Inflammatory macrophage treated with lipopolysaccharide for 4 hours (primary cell): ENCODE measurements at regions not wholly inside any gene's neighbourhood (a gene's known extent, or its start where the extent isn't known, plus 50 kb on each side); places are given as distances from the start of the nearest gene placed in this dataset.
"Not testable (repeated sequence)": the region's sequence is repeated elsewhere in the genome, so short reads cannot be mapped to it uniquely, and the experiment has no call there.

Experiments used
- DNase-seq: peaks from one replicate; pipeline ENCODE4 v3.0.0-alpha.2; 2020

DNA sequence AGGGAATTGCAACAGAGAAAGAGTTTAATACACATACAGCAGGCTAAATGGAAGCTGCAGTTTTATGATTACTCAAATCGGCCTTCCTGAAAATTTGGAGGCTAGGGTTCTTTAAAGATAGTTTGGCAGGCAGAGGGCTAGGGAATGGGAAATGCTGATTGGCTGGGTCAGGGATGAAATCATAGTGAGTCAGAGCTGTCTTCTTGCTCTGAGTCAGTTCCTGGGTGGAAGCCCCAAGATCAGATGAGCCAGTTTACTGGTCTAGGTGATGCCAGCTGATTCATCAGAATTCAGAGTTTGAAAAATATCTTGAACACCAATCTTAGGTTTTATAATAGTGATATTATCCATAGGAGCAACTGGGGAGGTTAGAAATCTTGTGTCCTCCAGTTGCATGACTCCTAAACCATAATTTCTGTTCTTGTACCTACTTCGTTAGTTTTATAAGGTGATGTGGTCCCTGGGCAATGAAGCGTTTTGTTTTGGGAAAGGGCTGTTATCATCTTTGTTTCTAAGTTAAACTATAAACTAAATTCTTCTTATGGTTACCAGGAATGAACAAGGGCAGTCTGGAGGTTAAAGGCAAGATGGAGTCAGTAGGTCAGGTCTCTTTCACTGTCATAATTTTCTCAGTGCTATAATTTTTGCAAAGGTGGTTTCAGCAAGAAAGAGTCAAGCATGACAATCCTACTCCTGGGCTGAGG lies 257.8 kb upstream of the CCDC196 start:
- no peak for DNase-seq

DNA sequence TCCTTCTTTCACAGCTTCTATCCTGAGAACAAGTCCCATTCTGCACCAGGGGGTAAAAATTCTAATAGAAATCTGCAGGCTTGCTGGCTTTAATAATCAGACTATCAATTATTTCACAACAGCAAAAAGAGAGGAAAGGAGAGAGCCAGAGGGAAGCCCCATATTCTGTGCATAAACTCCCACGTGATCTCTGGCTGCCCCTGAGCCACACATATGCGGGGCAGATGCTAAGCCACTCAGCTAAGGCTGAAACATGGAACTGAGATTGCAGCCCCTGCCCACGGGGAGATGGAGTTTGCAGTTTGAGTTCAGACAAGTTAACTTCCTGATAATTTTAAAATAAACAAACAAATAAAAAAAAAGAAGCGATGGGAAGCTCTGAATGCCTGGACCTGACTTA lies 254.4 kb upstream of the CCDC196 start:
- no peak for DNase-seq

DNA sequence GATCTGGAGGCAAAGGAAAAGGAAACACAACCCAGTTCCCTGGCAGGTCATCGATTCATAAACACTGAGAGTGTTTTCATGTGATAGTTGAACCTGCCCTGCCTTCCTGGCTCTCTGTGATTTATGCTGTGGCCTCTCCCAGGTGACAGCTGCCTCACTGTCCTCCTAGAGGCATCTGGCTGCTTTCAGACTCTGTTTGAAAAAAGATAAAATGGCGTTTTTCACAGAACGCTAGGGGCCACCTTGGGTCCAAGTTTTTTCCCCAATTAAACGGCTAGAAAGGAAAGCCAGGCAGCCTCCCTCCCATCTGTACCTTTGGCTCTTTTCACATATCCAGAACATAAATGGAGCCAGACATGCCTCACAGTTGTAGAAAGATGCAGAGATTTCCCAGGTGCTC lies 252.6 kb upstream of the CCDC196 start:
- DNase-seq, result no peak

DNA sequence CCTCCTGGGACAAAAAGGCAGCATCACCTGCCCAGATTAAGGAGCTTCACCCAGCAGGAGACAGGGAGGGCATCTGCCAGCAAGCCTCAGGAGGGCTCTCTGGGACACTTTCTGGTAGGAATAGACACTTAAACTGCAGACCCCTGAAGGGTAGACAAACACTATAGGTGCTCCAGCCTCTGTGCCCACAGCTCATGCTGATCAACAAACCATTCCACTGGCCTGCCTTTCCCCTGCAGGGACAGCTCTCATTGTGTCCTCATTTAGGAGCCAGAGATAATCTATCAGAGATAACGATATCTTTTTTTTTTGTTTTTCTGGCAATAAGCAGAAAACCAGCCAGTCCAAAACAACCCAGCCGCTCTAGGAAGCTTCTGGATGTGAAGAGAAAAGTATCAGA lies 251.8 kb upstream of the CCDC196 start:
- no peak for DNase-seq

DNA sequence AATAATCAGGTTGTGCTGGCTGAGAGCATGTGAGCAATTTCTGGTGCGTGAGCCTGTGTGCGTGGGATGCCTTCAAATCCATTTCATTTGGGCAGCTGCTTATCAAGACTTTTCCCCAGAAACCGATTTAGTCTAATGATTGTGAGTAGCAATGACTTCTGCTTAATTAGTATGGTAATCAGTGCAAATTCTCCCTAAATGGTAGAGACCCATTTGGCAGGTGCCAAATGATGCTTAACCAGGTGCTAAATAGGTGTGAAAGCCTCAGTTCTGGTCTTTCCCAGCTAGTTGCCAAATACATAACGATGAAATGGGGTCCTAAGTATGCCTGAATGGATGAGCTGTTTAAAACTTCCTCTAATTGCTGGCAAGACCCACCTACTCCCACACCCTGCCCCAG lies 248.4 kb upstream of the CCDC196 start:
- no peak for DNase-seq

DNA sequence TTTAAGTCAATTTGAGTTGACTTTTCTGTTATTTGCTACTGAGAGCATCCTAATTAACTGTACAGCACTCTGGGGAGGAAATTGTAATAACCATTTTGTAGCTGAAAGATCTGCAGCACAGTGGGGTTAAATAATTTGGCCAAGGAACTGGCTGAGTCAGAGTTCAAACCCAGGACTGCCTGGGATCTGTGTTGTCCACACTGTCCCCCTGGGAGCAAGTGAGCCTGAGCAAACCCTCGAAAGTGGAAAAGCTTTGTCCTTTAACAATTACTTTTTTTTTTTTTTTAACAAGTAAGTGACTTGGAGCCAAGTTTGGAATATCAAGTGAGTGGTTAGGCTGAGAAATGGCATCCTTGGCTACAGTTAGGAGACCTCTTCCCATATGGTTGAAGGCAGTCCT lies 247.2 kb upstream of the CCDC196 start:
- DNase-seq, result no peak

DNA sequence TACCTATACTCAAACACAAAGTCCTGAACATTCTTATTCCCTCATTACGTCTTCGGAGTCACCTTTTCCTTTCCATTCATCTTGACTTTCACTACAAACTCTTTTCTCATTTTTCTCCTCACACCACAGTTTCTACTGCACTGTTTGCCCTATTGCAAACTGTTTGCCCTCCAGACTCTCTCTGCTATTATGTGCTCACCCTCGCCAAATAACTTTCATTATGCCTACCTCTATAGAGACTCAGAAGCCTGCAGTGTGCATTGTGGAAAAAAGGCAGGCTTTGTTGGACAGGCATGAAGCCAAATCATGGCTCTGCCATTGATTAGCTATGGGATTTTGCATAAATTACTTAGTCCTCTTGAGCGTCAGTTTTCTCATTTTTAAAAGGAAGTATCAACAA lies 246.6 kb upstream of the CCDC196 start:
- DNase-seq, result no peak

DNA sequence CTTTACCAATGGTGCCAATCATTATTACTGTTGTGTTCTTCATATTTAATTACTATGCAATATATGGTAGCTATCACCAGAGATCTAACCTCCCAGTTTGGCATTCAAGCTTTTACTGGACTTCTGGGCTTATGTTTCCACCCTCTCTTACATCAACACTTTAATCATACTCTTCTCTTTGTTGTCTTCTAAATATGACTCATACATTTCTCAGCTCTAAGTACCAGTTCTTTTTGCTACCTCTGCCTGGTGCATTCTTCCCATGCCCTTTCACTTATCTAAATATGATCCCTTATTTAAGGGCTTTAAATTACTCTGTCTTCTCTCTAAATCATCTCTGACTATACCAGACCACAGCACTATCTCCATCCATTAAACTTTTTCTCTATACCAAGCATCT lies 246.1 kb upstream of the CCDC196 start:
- no peak for DNase-seq

DNA sequence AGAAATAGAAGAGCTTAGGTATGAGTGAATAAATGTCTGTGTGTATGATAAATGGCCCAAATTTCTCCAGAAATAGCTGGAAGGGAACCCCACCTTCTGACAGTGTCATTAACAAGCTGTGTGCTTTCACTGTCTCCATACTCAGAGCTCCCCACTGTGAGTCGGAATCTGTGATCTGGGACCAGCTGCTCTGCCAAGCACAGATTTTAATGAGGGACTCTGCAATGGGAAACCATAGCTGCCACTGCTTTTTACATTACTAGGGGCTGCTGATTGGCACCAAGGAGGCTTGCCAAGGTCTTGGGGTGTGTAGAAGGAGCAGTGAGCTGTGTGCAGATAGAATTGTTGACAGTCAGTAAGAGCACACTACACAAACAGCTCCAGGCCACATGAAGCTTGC lies 244.2 kb upstream of the CCDC196 start:
- DNase-seq, result no peak

DNA sequence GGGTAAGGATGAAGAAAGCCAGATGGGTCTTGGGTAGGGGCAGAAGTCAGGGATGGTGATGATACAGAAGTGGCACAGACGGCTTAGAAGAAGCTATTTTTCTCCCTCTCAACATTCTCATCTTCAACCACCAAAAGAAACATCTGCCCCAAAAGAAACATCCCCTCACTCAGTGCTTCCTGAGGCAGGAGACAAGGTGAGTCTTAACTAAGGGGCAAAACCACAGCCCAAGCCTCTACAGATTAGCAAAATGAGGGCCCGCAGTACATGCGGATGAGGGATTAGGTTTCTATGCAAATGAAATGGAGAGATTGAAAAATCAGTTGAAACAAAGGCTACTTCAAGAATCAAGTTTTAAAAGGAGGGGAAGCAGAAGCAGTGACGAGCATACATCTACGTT lies 241.3 kb upstream of the CCDC196 start:
- DNase-seq, result no peak

DNA sequence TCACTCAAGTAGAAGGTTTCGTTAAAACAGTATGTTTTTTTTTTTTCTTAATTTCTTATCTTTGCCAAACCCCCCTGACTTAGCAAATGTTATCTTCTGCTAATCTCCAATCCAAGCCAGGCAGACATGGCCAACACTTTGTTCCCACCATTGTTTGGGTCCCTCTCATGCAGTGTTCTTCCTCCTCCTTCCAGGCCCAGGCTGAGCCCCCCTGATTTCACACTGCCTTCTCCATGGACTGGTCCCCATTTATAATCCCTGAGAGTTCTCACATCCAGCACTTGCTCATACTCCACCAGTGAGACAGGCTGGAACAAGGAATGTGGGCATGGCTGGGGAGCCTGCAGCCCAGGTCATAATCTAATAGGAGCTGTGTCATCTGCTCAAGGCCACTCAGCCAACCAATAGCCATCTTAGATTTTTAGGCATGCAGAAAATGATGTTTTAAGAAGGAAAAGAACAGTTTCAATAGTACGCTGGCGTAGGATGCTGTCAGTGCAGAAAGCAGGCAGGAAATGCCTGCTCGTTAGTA lies 238.4 kb upstream of the CCDC196 start:
- no peak for DNase-seq

DNA sequence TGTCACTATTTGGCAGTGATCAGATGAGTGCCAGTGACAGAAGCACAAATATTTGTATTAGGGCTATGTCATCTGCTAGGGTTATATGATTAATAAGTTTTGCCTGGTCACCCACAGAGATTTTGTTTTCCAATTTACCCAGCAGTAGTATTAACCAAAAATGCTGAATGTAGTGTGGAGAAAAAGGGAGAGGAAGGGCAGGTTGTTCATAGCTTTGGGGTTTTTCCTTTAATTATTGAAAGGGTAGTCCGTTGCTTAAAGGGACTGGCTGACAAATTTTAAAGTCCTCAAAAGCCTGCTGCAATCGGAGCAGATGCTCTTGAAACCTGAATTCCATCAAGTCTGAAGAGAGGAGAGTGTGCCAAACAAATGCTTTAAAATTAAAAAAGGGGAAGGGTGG lies 237.9 kb upstream of the CCDC196 start:
- DNase-seq, result no peak

DNA sequence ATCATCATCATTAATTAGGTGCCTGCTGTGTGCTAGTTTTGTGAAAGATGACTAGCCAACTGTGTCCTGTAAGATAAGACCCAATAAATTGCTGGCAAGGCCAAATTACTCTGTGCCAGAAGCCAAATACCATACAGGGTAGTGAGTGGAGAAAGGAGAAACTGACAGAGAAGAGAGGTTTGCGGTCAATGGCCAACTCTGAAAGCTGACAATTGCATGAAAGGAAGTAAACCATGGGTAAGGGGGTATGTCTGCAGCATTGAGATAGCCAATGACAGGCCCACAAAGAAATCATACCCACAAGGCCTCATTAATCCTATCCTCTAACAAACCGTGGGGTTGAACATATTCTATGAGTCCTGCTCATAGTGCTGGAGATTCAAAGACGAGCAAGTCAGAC lies 236.6 kb upstream of the CCDC196 start:
- no peak for DNase-seq

DNA sequence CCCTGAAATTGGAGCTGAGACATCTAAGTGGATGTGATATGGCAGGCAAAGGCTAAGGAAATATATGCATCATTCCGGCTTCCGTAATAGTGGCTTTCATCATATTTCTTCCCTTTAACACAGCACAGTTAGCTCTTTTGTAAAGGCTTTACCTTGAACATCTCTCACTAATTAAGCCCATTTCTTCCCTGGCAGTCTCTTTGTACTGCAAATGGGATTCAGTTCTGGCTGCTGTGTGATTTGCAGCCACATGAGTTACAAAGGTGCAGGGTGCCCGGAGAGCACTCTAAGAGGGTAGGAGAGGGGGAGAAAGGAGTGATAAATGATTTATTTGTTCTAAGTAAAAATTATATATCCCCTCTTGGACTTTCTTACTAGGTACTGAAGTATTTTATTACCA lies 232.1 kb upstream of the CCDC196 start:
- DNase-seq, result no peak

DNA sequence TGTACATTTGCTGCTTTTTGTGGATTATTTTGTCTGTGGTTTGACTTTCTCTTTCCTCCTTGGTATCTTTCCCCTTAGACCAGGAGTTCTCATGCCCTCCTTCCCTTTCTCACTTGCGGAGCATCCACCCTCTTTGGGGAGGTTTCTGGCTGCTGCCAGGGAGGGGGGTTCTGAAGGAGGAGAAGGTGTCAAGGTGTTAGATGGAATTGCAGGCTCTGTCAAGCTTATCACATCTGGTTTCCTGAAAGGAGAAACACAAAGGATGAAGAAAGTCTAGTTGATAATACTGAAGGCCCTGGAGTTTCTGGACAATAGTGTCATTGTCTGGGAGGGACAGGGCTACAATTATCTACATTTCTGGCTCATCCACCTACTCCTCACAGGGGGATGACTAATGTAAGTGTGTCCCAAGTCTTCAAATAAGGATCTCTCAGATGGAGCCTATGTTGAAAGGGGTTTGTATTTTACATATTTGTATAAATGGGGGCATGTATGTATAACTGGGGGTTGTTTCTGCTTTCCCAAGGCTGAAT lies 217.3 kb upstream of the CCDC196 start:
- no peak for DNase-seq

DNA sequence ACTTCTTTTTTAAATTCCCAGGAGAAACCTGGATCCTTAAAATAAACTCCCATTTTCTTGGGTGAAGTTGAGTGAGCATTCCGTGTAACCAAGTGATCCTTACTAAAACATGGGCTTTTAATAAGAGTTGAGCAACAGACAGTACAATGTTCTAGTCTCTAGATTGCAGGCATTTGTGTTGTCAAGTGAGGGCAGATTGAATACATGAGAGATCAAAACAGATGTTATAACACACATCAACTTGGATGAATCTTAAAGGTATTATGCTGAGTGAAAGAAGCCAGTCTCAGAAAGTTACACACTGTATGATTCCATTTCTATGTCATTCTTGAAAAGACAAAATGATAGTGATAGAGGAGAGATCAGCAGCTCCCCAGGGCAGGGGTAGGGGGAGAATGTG lies 213.9 kb upstream of the CCDC196 start:
- no peak for DNase-seq

DNA sequence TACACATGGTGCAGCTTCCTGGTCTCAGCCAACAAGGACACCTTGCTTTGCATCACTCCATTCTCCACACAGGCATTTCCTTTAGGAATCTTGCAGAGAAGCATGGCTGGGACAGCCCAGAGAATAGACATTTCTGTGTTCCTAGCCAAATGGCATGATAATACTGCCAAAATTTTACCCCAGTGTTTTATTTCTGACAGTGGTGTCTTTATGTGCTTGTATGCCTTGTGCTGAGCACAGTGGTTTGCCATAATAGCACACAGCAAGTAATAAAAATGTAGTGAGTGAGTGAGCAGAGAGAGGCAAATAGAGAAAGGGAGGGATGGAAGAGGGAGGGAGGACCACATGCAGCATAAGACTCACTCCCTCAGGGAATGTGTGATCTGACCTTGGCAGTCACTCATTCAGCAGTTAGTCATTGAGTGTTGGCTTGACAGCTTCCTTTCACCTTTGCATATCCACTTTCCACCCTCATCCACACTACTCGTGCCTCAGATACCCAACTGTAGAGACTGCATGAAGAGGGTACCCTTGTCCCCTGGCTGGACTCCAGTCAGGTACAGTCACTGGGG lies 212.8 kb upstream of the CCDC196 start:
- DNase-seq, result no peak

DNA sequence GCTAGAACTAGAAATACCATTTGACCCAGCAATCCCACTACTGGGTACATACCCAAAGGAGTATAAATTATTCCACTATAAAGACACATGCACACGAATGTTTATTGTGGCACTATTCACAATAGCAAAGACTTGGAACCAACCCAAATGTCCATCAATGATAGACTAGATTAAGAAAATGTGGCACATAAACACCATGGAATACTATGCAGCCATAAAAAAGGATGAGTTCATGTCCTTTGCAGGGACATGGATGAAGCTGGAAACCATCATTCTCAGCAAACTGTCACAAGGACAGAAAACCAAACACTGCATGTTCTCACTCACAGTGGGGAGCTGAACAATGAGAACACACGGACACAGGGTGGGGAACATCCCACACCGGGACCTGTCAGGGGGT lies 207.8 kb upstream of the CCDC196 start:
- not testable (repeated sequence) for DNase-seq

DNA sequence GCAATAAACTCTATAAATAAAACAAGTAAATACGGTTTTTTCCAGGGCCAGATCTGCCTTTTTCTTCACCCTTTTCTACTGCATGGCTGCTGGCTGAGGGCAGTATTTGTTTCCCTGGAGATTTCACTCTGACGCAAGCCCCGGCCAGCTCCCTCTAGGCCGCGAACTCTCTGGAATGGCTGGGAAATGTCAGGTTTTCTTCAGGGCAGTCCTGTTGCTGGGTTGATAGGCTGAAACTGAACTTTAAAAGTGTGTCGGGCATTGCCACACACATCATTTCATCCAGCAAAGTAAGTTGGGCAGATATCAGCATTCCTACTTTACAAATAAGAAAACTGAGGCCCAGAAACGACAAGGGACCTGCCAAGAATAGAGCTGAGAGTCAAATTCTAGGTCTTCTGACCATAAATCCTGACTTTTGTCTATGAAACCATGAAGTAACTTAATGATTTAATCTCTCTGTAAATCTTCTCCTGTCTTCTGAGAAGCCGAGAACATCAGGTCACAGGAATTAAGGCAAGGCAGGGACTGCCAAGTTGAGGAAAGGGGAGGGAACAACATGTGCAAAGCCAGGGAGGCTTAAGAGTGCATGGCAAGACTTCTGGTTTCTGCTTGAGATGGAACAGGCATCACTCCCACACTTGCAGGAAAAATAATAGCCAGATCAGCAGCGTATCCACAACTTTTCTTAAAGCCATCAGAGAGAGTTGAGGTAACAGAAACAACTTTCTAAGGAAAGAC lies 205.0 kb upstream of the CCDC196 start:
- DNase-seq, result no peak

DNA sequence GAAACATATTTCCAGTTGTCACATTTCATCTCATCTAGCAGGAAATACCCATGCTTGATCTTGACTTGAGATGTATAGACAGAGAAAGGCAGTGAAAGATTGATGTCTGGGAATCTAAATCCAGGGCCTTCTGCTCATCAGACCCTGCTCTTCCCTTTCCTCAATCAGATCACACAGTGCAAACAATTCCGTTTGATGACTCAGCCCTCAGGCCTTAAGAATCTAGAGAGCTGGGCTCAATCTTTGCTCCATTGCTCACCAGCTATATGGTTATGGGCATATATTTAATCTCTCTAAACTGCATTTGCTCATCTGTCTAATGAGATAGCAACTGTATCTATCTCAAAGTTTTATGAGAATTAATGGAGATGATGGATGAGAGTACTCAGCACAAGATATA lies 201.8 kb upstream of the CCDC196 start:
- DNase-seq, result no peak

DNA sequence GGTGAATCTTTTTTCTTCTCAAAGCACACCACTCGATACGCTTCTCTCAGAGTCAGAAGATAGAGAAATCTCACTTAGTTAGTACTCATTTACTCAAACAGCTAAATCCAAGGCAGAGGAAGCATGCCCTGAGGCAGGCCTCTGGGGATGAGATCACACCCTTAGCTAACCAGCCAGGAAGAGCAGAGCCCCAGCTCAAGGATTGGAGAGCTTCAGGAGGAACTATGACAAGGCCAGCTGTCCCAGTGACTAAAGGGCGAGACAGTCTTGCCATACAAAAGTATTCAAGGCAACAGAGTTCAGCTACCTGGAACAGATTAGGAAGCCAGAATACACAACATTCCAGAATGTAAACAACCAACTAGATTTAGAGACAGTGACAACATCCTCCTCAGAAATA lies 197.7 kb upstream of the CCDC196 start:
- no peak for DNase-seq

DNA sequence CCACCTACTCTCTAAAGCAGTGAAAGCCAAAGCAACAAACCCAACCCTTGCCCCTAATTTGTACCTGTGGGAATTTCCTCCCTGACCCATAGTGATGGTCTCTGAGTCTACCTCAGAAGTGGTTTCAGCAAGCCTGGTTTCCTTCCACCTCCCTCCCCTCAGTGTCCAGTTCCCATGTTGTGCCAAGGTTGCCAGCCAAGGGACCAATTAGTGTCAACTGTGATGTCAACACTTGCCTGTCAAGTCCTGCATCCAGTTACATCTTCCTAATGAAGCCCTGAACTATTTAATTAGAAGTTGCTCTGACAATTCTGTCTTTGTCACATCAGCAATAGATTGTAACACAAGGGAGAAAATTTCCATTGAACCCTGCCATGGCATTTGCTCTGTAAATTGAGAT lies 194.4 kb upstream of the CCDC196 start:
- DNase-seq, result no peak

DNA sequence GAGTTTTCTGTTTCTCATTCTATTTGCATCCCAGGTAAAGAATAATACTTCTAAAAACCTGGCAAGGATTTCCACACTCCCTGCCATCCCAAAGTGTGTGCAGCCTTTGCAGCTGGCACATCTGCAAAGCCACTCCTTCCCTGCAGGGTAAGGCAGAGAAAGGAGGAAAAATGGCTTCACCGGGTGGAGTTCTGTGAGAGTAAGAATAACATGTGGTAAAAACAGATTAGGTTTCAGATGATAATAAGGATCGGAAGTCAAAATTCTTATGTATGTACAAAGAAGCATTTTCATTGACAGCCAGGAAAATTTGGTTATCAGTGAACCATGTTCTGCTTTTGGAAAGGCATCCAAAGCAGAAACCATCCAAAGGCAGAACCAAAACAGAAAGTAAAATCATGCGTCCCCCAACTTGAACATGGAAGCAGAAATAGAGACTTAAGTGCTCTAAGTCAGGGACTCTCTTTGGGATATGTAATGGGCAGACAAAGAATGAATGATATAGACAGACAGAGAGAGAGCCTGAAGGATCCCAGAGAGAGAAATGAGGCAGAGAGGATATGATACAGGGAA lies 192.6 kb upstream of the CCDC196 start:
- DNase-seq, result peak; percentile 8

DNA sequence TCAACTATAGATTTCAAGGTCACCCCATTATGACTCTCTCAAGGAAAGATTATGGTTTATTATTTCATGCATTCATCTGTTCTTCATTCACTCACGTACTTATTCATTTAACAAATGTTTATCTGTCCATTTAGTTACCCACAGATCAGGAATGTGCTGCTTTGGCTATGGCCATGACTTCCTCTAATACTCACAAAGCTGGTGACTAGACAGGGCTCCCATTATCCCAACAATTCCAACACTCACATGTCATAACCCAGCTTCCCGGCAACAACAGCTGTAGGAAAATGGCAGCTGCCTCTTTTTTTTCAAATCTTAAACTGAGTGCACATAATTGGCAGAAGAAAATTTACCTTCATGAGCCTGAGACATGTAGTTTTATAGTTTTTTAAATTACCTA lies 190.8 kb upstream of the CCDC196 start:
- DNase-seq, result no peak
